Transverse colon (tissue), 4 donors: ENCODE measurements at regions not wholly inside any gene's neighbourhood (a gene's known extent, or its start where the extent isn't known, plus 50 kb on each side); places are given as distances from the start of the nearest gene placed in this dataset.

Source experiments
- DNase-seq: peaks from one replicate; pipeline ENCODE4 v3.0.0-alpha.2; 2019
- H3K27ac ChIP-seq, 4 donors: fragments of 200-600 bp; sonication (generic); 2 replicates each; pipeline ENCODE4 v1.5.1; 2016 to 2018; ENCODE audit warnings: inconsistent platforms in 4 of 4
- H3K27me3 ChIP-seq: fragments of 200-600 bp; sonication (generic); 2 replicates; pipeline ENCODE4 v1.5.1; 2017; ENCODE audit warnings: inconsistent platforms
- H3K36me3 ChIP-seq, 4 donors: fragments of 200-600 bp; sonication (generic); 2 replicates each; pipeline ENCODE4 v1.5.1; 2017 to 2019; ENCODE audit warnings: inconsistent platforms in 4 of 4
- H3K4me1 ChIP-seq, 4 donors: fragments of 200-600 bp; sonication (generic); 2 replicates each; pipeline ENCODE4 v1.5.1; 2017 to 2020; ENCODE audit warnings: inconsistent platforms in 4 of 4
- H3K4me3 ChIP-seq, 4 donors: fragments of 200-600 bp; sonication (generic); 1 replicate in 1 of 4; 2 replicates in 3 of 4; pipeline versions ENCODE4 v1.5.1 to v1.6.1; 2017 to 2019; ENCODE audit warnings: inconsistent platforms in 4 of 4
- H3K9me3 ChIP-seq, 2 donors: fragments of 200-600 bp; sonication (generic); 2 replicates each; pipeline ENCODE4 v1.5.1; 2017 to 2019; ENCODE audit warnings: inconsistent platforms in 2 of 2
- EP300 ChIP-seq: sonication (generic); formaldehyde crosslinking; IDR thresholded peaks from one replicate; pipeline ENCODE4 v1.6.1; 2017; ENCODE audit warnings: antibody characterized with exemption, low read depth
- POLR2A ChIP-seq: fragments of 450-650 bp; IDR thresholded peaks from one replicate; pipeline ENCODE4 v1.6.1; 2016; ENCODE audit warnings: antibody characterized with exemption, mild to moderate bottlenecking, moderate library complexity
- POLR2AphosphoS5 ChIP-seq, 3 donors: sonication (generic); formaldehyde crosslinking; IDR thresholded peaks; one replicate each; pipeline ENCODE4 v1.6.1; 2016; ENCODE audit warnings: antibody characterized with exemption in 3 of 3
- WGBS, 2 donors: methylation state at CpG; one replicate each; pipeline ENCODE4 v1.1.5; 2018; ENCODE audit warnings: low coverage in 1 of 2; 5-methylcytosine and 5-hydroxymethylcytosine counted together
- in situ Hi-C, 4 donors: fragments of 200-750 bp; cut with MboI; loops; one replicate each; pipeline versions ENCODE4 v1.15.0 to v1.15.1; 2017; ENCODE audit warnings: low sequenced_read_pairs in 3 of 4, low pct_ligation_motif_present in 1 of 4, low pct_unique_long_range_greater_than_20kb in 1 of 4
- intact Hi-C: fragments of 100-400 bp; cut with DNase I; formaldehyde crosslinking; loops from one replicate; pipeline ENCODE4 v1.15.1; 2023; ENCODE audit warnings: low total_unique reads
- TF ChIP-seq, protein P1 (sequence below), 5 experiments: fragments of 200-600 bp in 3 of 5; fragments of 450-650 bp in 2 of 5; sonication (generic) in 3 of 5; IDR thresholded peaks; 1 replicate in 2 of 5; 2 replicates in 3 of 5; pipeline ENCODE4 v1.5.1; 2016 to 2017; ENCODE audit warnings: antibody characterized with exemption in 5 of 5, inconsistent platforms in 3 of 5, mild to moderate bottlenecking in 2 of 5, moderate library complexity in 1 of 5

DNA sequence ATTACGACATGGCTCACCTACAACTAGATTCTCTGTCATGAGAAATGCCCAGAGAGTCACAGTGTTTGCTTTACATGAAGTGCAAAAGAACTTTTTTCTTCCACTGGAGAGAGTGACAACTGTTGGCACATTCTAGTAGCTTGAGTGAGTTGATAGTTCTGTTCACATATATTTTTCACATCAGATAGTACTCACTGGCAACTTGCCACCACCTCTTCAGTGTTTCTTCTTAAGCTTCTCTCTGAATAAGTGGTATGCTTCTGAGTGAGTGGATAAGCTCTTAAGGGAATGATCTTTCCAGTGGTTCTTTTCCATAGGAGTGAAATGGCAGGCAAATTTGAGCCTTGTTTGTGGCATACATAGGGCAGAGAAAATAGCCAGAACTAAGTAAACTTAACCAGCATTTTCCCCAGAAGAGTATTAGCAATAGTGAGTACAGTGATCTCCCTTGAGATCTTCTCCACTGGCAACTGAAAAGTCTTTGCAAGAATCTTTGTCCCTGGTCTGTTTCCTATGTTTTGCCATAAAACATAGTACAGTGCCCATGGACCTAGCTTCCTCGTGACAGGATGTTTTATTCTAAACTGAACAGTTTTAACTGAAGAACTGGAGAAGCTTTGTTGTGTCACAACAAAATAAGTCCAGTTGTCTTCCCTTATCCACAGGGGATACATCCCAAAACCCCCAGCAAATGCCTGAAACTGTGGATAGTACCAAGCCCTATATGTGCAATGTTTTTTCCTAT is 125.4 kb upstream of the CDK13 start:
- H3K9me3 ChIP-seq = no peaks in the 10 kb centered on the region
- WGBS, 2 donors = 76 to 81% methylated on average over 2 of the region's 2 CpGs
- H3K27me3 ChIP-seq = peaks cover 2% of the 10 kb centered on the region
- DNase-seq = no peak
- H3K4me3 ChIP-seq = no peak overlapping the region
- intact Hi-C loops (no loop called here), in situ Hi-C loops (no loop called here)
- TF ChIP-seq EP300 = no peak
- no peak for TF ChIP-seq POLR2AphosphoS5 (IDR thresholded peaks at IDR 0.05)
- TF ChIP-seq, protein P1, sequence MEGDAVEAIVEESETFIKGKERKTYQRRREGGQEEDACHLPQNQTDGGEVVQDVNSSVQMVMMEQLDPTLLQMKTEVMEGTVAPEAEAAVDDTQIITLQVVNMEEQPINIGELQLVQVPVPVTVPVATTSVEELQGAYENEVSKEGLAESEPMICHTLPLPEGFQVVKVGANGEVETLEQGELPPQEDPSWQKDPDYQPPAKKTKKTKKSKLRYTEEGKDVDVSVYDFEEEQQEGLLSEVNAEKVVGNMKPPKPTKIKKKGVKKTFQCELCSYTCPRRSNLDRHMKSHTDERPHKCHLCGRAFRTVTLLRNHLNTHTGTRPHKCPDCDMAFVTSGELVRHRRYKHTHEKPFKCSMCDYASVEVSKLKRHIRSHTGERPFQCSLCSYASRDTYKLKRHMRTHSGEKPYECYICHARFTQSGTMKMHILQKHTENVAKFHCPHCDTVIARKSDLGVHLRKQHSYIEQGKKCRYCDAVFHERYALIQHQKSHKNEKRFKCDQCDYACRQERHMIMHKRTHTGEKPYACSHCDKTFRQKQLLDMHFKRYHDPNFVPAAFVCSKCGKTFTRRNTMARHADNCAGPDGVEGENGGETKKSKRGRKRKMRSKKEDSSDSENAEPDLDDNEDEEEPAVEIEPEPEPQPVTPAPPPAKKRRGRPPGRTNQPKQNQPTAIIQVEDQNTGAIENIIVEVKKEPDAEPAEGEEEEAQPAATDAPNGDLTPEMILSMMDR (IDR thresholded peaks at IDR 0.05) = no peak
- TF ChIP-seq POLR2A = no peak
- no peaks in the 10 kb centered on the region for H3K4me1 ChIP-seq
- no peaks in the 10 kb centered on the region for H3K36me3 ChIP-seq
- no peak overlapping the region for H3K27ac ChIP-seq

GRCh38 chr7:39825401-39825980 is 124.6 kb upstream of the CDK13 start:
- 30 to 60% methylated on average over 5 to 6 of the region's 6 CpGs for WGBS, 2 donors
- in situ Hi-C loops = no loop called here

GRCh38 chr7:39826166-39826565 is 123.9 kb upstream of the CDK13 start:
- H3K36me3 ChIP-seq = no peaks in the 10 kb centered on the region
- no peaks in the 10 kb centered on the region for H3K9me3 ChIP-seq
- TF ChIP-seq EP300 (no peak), POLR2A (no peak), POLR2AphosphoS5 (IDR thresholded peaks at IDR 0.05) (no peak)
- TF ChIP-seq, protein P1 (IDR thresholded peaks at IDR 0.05) = no peak
- WGBS, 2 donors = 55 to 92% methylated on average over 2 of the region's 2 CpGs
- H3K4me1 ChIP-seq = no peaks in the 10 kb centered on the region
- no peak overlapping the region for H3K4me3 ChIP-seq
- H3K27me3 ChIP-seq = peaks cover 11% of the 10 kb centered on the region
- DNase-seq = no peak
- intact Hi-C loops (no loop called here), in situ Hi-C loops (no loop called here)
- no peak overlapping the region for H3K27ac ChIP-seq

More at GRCh38 chr7:39825401-39825980, 124.6 kb upstream of the CDK13 start:
- intact Hi-C loops = no loop called here
- H3K27ac ChIP-seq = no peak overlapping the region
- H3K4me3 ChIP-seq = no peak overlapping the region
- H3K4me1 ChIP-seq = no peaks in the 10 kb centered on the region
- TF ChIP-seq POLR2A (no peak), EP300 (no peak), POLR2AphosphoS5 (IDR thresholded peaks at IDR 0.05) (no peak)
- TF ChIP-seq, protein P1 (IDR thresholded peaks at IDR 0.05) = no peak
- peaks cover 5% of the 10 kb centered on the region for H3K27me3 ChIP-seq
- no peaks in the 10 kb centered on the region for H3K9me3 ChIP-seq
- no peak for DNase-seq
- H3K36me3 ChIP-seq = no peaks in the 10 kb centered on the region

GRCh38 chr7:39827571-39827970 is 122.5 kb upstream of the CDK13 start:
- 55 to 62% methylated on average over 2 of the region's 2 CpGs for WGBS, 2 donors
- H3K4me1 ChIP-seq = peaks cover 0 to under 1% (median 0%) of the 10 kb centered on the region in 4 donors
- in situ Hi-C loops (no loop called here), intact Hi-C loops (no loop called here)
- DNase-seq = no peak
- no peak overlapping the region for H3K27ac ChIP-seq
- TF ChIP-seq POLR2A (no peak), POLR2AphosphoS5 (IDR thresholded peaks at IDR 0.05) (no peak), EP300 (no peak)
- TF ChIP-seq, protein P1 (IDR thresholded peaks at IDR 0.05) = no peak
- H3K36me3 ChIP-seq = no peaks in the 10 kb centered on the region
- H3K4me3 ChIP-seq = no peak overlapping the region
- H3K9me3 ChIP-seq = no peaks in the 10 kb centered on the region
- H3K27me3 ChIP-seq = peaks cover 24% of the 10 kb centered on the region
